ENCODE measurements at regions not wholly inside any gene's neighbourhood (a gene's known extent, or its start where the extent isn't known, plus 50 kb on each side); places are given as distances from the start of the nearest gene placed in this dataset.

GRCh38 chrX:138255373-138255772 lies 456.1 kb downstream of the FGF13 start:
- TF ChIP-seq KAT2A (conservative IDR thresholded peaks at IDR 0.05; ENCODE audit: control insufficient read depth, low read depth, low read length) (no peak), STAT1 (conservative IDR thresholded peaks at IDR 0.05) (no peak), POLR2A (IDR thresholded peaks at IDR 0.05; ENCODE audit: low read depth, low read length) (no peak), POLR2AphosphoS2 (IDR thresholded peaks at IDR 0.05; ENCODE audit: low read depth, low read length) (no peak), NBN (IDR thresholded peaks at IDR 0.05) (no peak), CEBPB (IDR thresholded peaks at IDR 0.05; ENCODE audit: borderline replicate concordance in 1 of 2, low read depth in 2 of 2, low read length in 2 of 2) (no peak)
- TF ChIP-seq, protein P1, sequence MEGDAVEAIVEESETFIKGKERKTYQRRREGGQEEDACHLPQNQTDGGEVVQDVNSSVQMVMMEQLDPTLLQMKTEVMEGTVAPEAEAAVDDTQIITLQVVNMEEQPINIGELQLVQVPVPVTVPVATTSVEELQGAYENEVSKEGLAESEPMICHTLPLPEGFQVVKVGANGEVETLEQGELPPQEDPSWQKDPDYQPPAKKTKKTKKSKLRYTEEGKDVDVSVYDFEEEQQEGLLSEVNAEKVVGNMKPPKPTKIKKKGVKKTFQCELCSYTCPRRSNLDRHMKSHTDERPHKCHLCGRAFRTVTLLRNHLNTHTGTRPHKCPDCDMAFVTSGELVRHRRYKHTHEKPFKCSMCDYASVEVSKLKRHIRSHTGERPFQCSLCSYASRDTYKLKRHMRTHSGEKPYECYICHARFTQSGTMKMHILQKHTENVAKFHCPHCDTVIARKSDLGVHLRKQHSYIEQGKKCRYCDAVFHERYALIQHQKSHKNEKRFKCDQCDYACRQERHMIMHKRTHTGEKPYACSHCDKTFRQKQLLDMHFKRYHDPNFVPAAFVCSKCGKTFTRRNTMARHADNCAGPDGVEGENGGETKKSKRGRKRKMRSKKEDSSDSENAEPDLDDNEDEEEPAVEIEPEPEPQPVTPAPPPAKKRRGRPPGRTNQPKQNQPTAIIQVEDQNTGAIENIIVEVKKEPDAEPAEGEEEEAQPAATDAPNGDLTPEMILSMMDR (IDR thresholded peaks at IDR 0.05 in 2 of 3, conservative IDR thresholded peaks at IDR 0.05 in 1 of 3; ENCODE audit: control insufficient read depth in 2 of 3, extremely low read depth in 1 of 3, insufficient read depth in 1 of 3, low read depth in 3 of 3, low read length in 3 of 3) = no peak
- TF ChIP-seq, protein P2, sequence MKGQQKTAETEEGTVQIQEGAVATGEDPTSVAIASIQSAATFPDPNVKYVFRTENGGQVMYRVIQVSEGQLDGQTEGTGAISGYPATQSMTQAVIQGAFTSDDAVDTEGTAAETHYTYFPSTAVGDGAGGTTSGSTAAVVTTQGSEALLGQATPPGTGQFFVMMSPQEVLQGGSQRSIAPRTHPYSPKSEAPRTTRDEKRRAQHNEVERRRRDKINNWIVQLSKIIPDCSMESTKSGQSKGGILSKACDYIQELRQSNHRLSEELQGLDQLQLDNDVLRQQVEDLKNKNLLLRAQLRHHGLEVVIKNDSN (IDR thresholded peaks at IDR 0.05; ENCODE audit: borderline replicate concordance, extremely low read length, insufficient read depth, low read depth, low read length) = no peak

Measured in GM12878 (cell line).